Gastrocnemius medialis (tissue), 4 donors: ENCODE measurements at regions not wholly inside any gene's neighbourhood (a gene's known extent, or its start where the extent isn't known, plus 50 kb on each side); places are given as distances from the start of the nearest gene placed in this dataset.

Experiments
- ATAC-seq, 2 donors: fragments of 150-250 bp; one replicate each; pipeline ENCODE4 v1.9.1; 2016
- DNase-seq, 2 donors: peaks; one replicate each; pipeline ENCODE4 v3.0.0-alpha.2; 2019
- H3K27ac ChIP-seq, 4 donors: fragments of 200-600 bp; sonication (generic); 1 replicate in 1 of 4; 2 replicates in 3 of 4; pipeline ENCODE4 v1.5.1; 2016 to 2018; ENCODE audit warnings: mild to moderate bottlenecking in 2 of 4, moderate library complexity in 1 of 4
- H3K27me3 ChIP-seq, 3 donors: fragments of 200-600 bp; sonication (generic) in 2 of 3; 1 replicate in 1 of 3; 2 replicates in 2 of 3; pipeline versions ENCODE4 v1.5.1 to v1.6.0; 2016 to 2019; ENCODE audit warnings: mild to moderate bottlenecking in 1 of 3, moderate library complexity in 1 of 3
- H3K36me3 ChIP-seq, 2 donors: fragments of 200-600 bp; sonication (generic) in 1 of 2; one replicate each; pipeline ENCODE4 v1.5.1; 2017 to 2018
- H3K4me1 ChIP-seq, 2 donors: fragments of 200-600 bp; sonication (generic) in 1 of 2; one replicate each; pipeline ENCODE4 v1.5.1; 2016 to 2017; ENCODE audit warnings: mild to moderate bottlenecking in 2 of 2
- H3K4me3 ChIP-seq, 4 donors: fragments of 200-600 bp; sonication (generic) in 3 of 4; 1 replicate in 1 of 4; 2 replicates in 3 of 4; pipeline ENCODE4 v1.5.1; 2016 to 2019; ENCODE audit warnings: mild to moderate bottlenecking in 2 of 4
- H3K9me3 ChIP-seq, 3 donors: fragments of 200-600 bp; sonication (generic) in 2 of 3; 1 replicate in 1 of 3; 2 replicates in 2 of 3; pipeline ENCODE4 v1.5.1; 2016 to 2019
- CTCF ChIP-seq, 5 experiments: fragments of 450-650 bp in 3 of 5; fragments of 200-600 bp in 2 of 5; sonication (generic) in 2 of 5; IDR thresholded peaks in 4 of 5; conservative IDR thresholded peaks in 1 of 5; 1 replicate in 4 of 5; 2 replicates in 1 of 5; pipeline ENCODE4 v1.5.1; 2016 to 2019; ENCODE audit warnings: antibody characterized with exemption in 5 of 5, mild to moderate bottlenecking in 3 of 5, moderate library complexity in 3 of 5
- POLR2A ChIP-seq, 2 donors: fragments of 450-650 bp; IDR thresholded peaks; one replicate each; pipeline ENCODE4 v1.6.1; 2017; ENCODE audit warnings: antibody characterized with exemption in 2 of 2, mild to moderate bottlenecking in 2 of 2, moderate library complexity in 2 of 2
- in situ Hi-C, 4 donors: fragments of 200-750 bp; cut with MboI; loops; one replicate each; pipeline versions ENCODE4 v1.15.0 to v1.8.0; 2017; ENCODE audit warnings: low sequenced_read_pairs in 4 of 4
- intact Hi-C: fragments of 100-400 bp; cut with DNase I; formaldehyde crosslinking; loops from one replicate; pipeline ENCODE4 v1.15.1; 2023; ENCODE audit warnings: low total_unique reads

- TF ChIP-seq CTCF (IDR thresholded peaks at IDR 0.05 in 4 of 5, conservative IDR thresholded peaks at IDR 0.05 in 1 of 5): no peak
- no peak for TF ChIP-seq POLR2A (IDR thresholded peaks at IDR 0.05)
- no peak overlapping the region for H3K4me3 ChIP-seq
- no peaks in the 10 kb centered on the region for H3K36me3 ChIP-seq
- no peaks in the 10 kb centered on the region for H3K4me1 ChIP-seq
- no peak for ATAC-seq
- DNase-seq: no peak
- no peaks in the 10 kb centered on the region for H3K27me3 ChIP-seq
- H3K9me3 ChIP-seq: no peaks in the 10 kb centered on the region
- in situ Hi-C loops (no loop called here), intact Hi-C loops (no loop called here)
- H3K27ac ChIP-seq: no peak overlapping the region
Observed at GRCh38 chr4:22245294-22245693, 270.6 kb downstream of the ADGRA3 start.

GRCh38 chr4:22241415-22241814 is 274.5 kb downstream of the ADGRA3 start:
- H3K9me3 ChIP-seq: no peaks in the 10 kb centered on the region
- H3K27ac ChIP-seq: no peak overlapping the region
- H3K4me3 ChIP-seq: no peak overlapping the region
- H3K4me1 ChIP-seq: no peaks in the 10 kb centered on the region
- in situ Hi-C loops (no loop called here), intact Hi-C loops (no loop called here)
- no peak for ATAC-seq
- H3K36me3 ChIP-seq: no peaks in the 10 kb centered on the region
- no peak for DNase-seq
- TF ChIP-seq CTCF (IDR thresholded peaks at IDR 0.05 in 4 of 5, conservative IDR thresholded peaks at IDR 0.05 in 1 of 5) (no peak), POLR2A (IDR thresholded peaks at IDR 0.05) (no peak)
- no peaks in the 10 kb centered on the region for H3K27me3 ChIP-seq

GRCh38 chr4:22240814-22241213 is 275.1 kb downstream of the ADGRA3 start:
- in situ Hi-C loops: no loop called here
- Histone ChIP-seq H3K9me3 (no peaks in the 10 kb centered on the region), H3K4me3 (no peak overlapping the region), H3K27ac (no peak overlapping the region), H3K36me3 (no peaks in the 10 kb centered on the region), H3K4me1 (no peaks in the 10 kb centered on the region), H3K27me3 (no peaks in the 10 kb centered on the region)
- no peak for ATAC-seq
- no peak for DNase-seq
- TF ChIP-seq CTCF (IDR thresholded peaks at IDR 0.05 in 4 of 5, conservative IDR thresholded peaks at IDR 0.05 in 1 of 5) (no peak), POLR2A (IDR thresholded peaks at IDR 0.05) (no peak)
- intact Hi-C loops: no loop called here

GRCh38 chr4:22238742-22239141 is 277.1 kb downstream of the ADGRA3 start:
- DNase-seq (no peak), ATAC-seq (no peak)
- in situ Hi-C loops (no loop called here), intact Hi-C loops (no loop called here)
- no peak overlapping the region for H3K27ac ChIP-seq
- no peaks in the 10 kb centered on the region for H3K27me3 ChIP-seq
- H3K4me1 ChIP-seq: no peaks in the 10 kb centered on the region
- no peak for TF ChIP-seq POLR2A (IDR thresholded peaks at IDR 0.05)
- no peak for TF ChIP-seq CTCF (IDR thresholded peaks at IDR 0.05 in 4 of 5, conservative IDR thresholded peaks at IDR 0.05 in 1 of 5)
- H3K36me3 ChIP-seq: no peaks in the 10 kb centered on the region
- no peak overlapping the region for H3K4me3 ChIP-seq
- no peaks in the 10 kb centered on the region for H3K9me3 ChIP-seq

- no peak overlapping the region for H3K27ac ChIP-seq
- no peak overlapping the region for H3K4me3 ChIP-seq
- no peak for DNase-seq
- no peaks in the 10 kb centered on the region for H3K4me1 ChIP-seq
- no peaks in the 10 kb centered on the region for H3K36me3 ChIP-seq
- TF ChIP-seq CTCF (IDR thresholded peaks at IDR 0.05 in 4 of 5, conservative IDR thresholded peaks at IDR 0.05 in 1 of 5) (no peak), POLR2A (IDR thresholded peaks at IDR 0.05) (no peak)
- no peaks in the 10 kb centered on the region for H3K9me3 ChIP-seq
- intact Hi-C loops (no loop called here), in situ Hi-C loops (no loop called here)
- no peak for ATAC-seq
- no peaks in the 10 kb centered on the region for H3K27me3 ChIP-seq
Observed at GRCh38 chr4:22237846-22238494, 277.9 kb downstream of the ADGRA3 start.
